Stomach (tissue), 4 donors: ENCODE measurements at regions not wholly inside any gene's neighbourhood (a gene's known extent, or its start where the extent isn't known, plus 50 kb on each side); places are given as distances from the start of the nearest gene placed in this dataset.

Experiments used
- CTCF ChIP-seq, 7 experiments: fragments of 450-650 bp in 4 of 7; fragments of 200-600 bp in 3 of 7; sonication (generic) in 3 of 7; IDR thresholded peaks; one replicate each; pipeline ENCODE4 v1.5.1; 2016 to 2019; ENCODE audit warnings: antibody characterized with exemption in 7 of 7, control low read depth in 2 of 7, mild to moderate bottlenecking in 1 of 7
- EP300 ChIP-seq: sonication (generic); formaldehyde crosslinking; IDR thresholded peaks from one replicate; pipeline ENCODE4 v1.6.1; 2017; ENCODE audit warnings: antibody characterized with exemption
- POLR2A ChIP-seq, 4 donors: fragments of 450-650 bp; IDR thresholded peaks; one replicate each; pipeline ENCODE4 v1.6.1; 2016; ENCODE audit warnings: antibody characterized with exemption in 4 of 4, control low read depth in 2 of 4, mild to moderate bottlenecking in 1 of 4, moderate library complexity in 1 of 4

- TF ChIP-seq CTCF (IDR thresholded peaks at IDR 0.05) (no peak), POLR2A (IDR thresholded peaks at IDR 0.05) (no peak), EP300 (no peak)
Measured at GRCh38 chr20:12040261-12040660, 122.6 kb downstream of the BTBD3 start.
